CD4-positive, alpha-beta memory T cell (primary cell): ENCODE measurements at regions not wholly inside any gene's neighbourhood (a gene's known extent, or its start where the extent isn't known, plus 50 kb on each side); places are given as distances from the start of the nearest gene placed in this dataset.

Experiments
- CTCF ChIA-PET: fragments of 350-600 bp; sonication (Branson Sonifier 250); formaldehyde crosslinking; loops from one replicate; lab custom pipeline; 2021; ENCODE audit warnings: inconsistent platforms; ENCODE audit not compliant: partially characterized antibody; lab: Charles Lee
- POLR2A ChIA-PET: fragments of 350-600 bp; sonication (Branson Sonifier 250); formaldehyde crosslinking; loops from one replicate; lab custom pipeline; 2021; ENCODE audit not compliant: partially characterized antibody; lab: Charles Lee
- DNase-seq, 5 donors: peaks; one replicate each; pipeline versions ENCODE4 v3.0.0 to v3.0.0-alpha.2; 2020 to 2022; ENCODE audit warnings: mixed read lengths in 1 of 5
- H3K27ac ChIP-seq: one replicate; pipeline ENCODE4 v1.7.0; 2013; ENCODE audit warnings: low read depth, low read length
- H3K27me3 ChIP-seq: 2 replicates; pipeline ENCODE4 v1.7.0; 2013; ENCODE audit warnings: mild to moderate bottlenecking, low read length, moderate library complexity; ENCODE audit not compliant: insufficient read depth
- H3K36me3 ChIP-seq: 2 replicates; pipeline ENCODE4 v1.7.0; 2013; ENCODE audit warnings: mild to moderate bottlenecking, low read length, moderate library complexity; ENCODE audit not compliant: insufficient read depth
- H3K4me1 ChIP-seq: 2 replicates; pipeline ENCODE4 v1.7.0; 2013; ENCODE audit warnings: mild to moderate bottlenecking, low read length, moderate library complexity; ENCODE audit not compliant: insufficient read depth
- H3K4me3 ChIP-seq, 2 donors: one replicate each; pipeline ENCODE4 v1.7.0; 2013; ENCODE audit warnings: low read length in 2 of 2, mild to moderate bottlenecking in 1 of 2
- H3K9me3 ChIP-seq, 2 donors: one replicate each; pipeline ENCODE4 v1.7.0; 2013; ENCODE audit warnings: low read length in 2 of 2, control low read depth in 1 of 2; ENCODE audit not compliant: control insufficient read depth in 1 of 2
- H3K27ac Mint-ChIP-seq, 7 donors: one replicate each; pipeline ENCODE4 v1.8.0; 2020 to 2021; ENCODE audit warnings: mixed read lengths in 7 of 7, mild to moderate bottlenecking in 6 of 7, inconsistent platforms in 3 of 7, moderate library complexity in 3 of 7
- H3K27me3 Mint-ChIP-seq, 2 donors: one replicate each; pipeline ENCODE4 v1.8.0; 2020 to 2021; ENCODE audit warnings: mixed read lengths in 2 of 2
- H3K36me3 Mint-ChIP-seq, 2 donors: one replicate each; pipeline ENCODE4 v1.8.0; 2020 to 2021; ENCODE audit warnings: mixed read lengths in 2 of 2, inconsistent platforms in 1 of 2, mild to moderate bottlenecking in 1 of 2
- H3K4me1 Mint-ChIP-seq, 4 donors: one replicate each; pipeline ENCODE4 v1.8.0; 2020 to 2021; ENCODE audit warnings: mixed read lengths in 4 of 4, mild to moderate bottlenecking in 1 of 4
- H3K4me3 Mint-ChIP-seq, 8 donors: one replicate each; pipeline ENCODE4 v1.8.0; 2020 to 2021; ENCODE audit warnings: mixed read lengths in 8 of 8, mild to moderate bottlenecking in 7 of 8, moderate library complexity in 6 of 8, inconsistent platforms in 3 of 8
- H3K9me3 Mint-ChIP-seq, 8 donors: one replicate each; pipeline ENCODE4 v1.8.0; 2020 to 2021; ENCODE audit warnings: mixed read lengths in 8 of 8, mild to moderate bottlenecking in 5 of 8, inconsistent platforms in 3 of 8, moderate library complexity in 1 of 8
- intact Hi-C: fragments of 100-400 bp; cut with micrococcal nuclease; formaldehyde crosslinking; loops from one replicate; pipeline ENCODE4 v1.15.1; 2023

GRCh38 chr5:18043344-18043743 is 409.1 kb downstream of the TAF11L14 start:
- H3K4me3 ChIP-seq, result no peak overlapping the region

GRCh38 chr5:18048449-18048848 is 414.2 kb downstream of the TAF11L14 start:
- no peaks in the 10 kb centered on the region for H3K27me3 ChIP-seq
- DNase-seq, result no peak
- H3K4me1 ChIP-seq, result no peaks in the 10 kb centered on the region
- ChIA-PET CTCF (no interaction called here), POLR2A (no interaction called here)
- H3K27ac ChIP-seq, result no peak overlapping the region
- no peaks in the 10 kb centered on the region for H3K27me3 Mint-ChIP-seq
- H3K4me1 Mint-ChIP-seq, result no peaks in the 10 kb centered on the region
- peaks cover 0 to 11% (median 6%) of the 10 kb centered on the region in 8 donors for H3K9me3 Mint-ChIP-seq
- no peak overlapping the region for H3K4me3 Mint-ChIP-seq
- intact Hi-C loops, result no loop called here
- H3K9me3 ChIP-seq, result no peaks in the 10 kb centered on the region
- no peaks in the 10 kb centered on the region for H3K36me3 Mint-ChIP-seq
- H3K36me3 ChIP-seq, result no peaks in the 10 kb centered on the region
- no peak overlapping the region for H3K4me3 ChIP-seq
- H3K27ac Mint-ChIP-seq, result no peak overlapping the region

More at GRCh38 chr5:18043344-18043743, 409.1 kb downstream of the TAF11L14 start:
- Histone ChIP-seq H3K4me1 (no peaks in the 10 kb centered on the region), H3K27me3 (no peaks in the 10 kb centered on the region), H3K9me3 (no peaks in the 10 kb centered on the region), H3K27ac (no peak overlapping the region), H3K36me3 (no peaks in the 10 kb centered on the region)
- Mint-ChIP-seq H3K36me3 (no peaks in the 10 kb centered on the region), H3K4me1 (no peaks in the 10 kb centered on the region), H3K27me3 (no peaks in the 10 kb centered on the region), H3K4me3 (no peak overlapping the region), H3K9me3 (peaks cover 0 to 8% (median 3%) of the 10 kb centered on the region in 8 donors), H3K27ac (no peak overlapping the region)
- ChIA-PET CTCF (no interaction called here), POLR2A (no interaction called here)
- intact Hi-C loops, result no loop called here
- no peak for DNase-seq

GRCh38 chr5:18050345-18050744 is 416.1 kb downstream of the TAF11L14 start:
- Histone ChIP-seq H3K27me3 (no peaks in the 10 kb centered on the region), H3K36me3 (no peaks in the 10 kb centered on the region), H3K9me3 (no peaks in the 10 kb centered on the region), H3K4me3 (no peak overlapping the region), H3K4me1 (no peaks in the 10 kb centered on the region), H3K27ac (no peak overlapping the region)
- DNase-seq, result no peak
- CTCF ChIA-PET, result no interaction called here
- H3K4me1 Mint-ChIP-seq, result no peaks in the 10 kb centered on the region
- H3K9me3 Mint-ChIP-seq, result peaks cover 4 to 16% (median 6%) of the 10 kb centered on the region in 8 donors
- POLR2A ChIA-PET, result no interaction called here
- no peaks in the 10 kb centered on the region for H3K36me3 Mint-ChIP-seq
- H3K4me3 Mint-ChIP-seq, result no peak overlapping the region
- intact Hi-C loops, result no loop called here
- H3K27me3 Mint-ChIP-seq, result no peaks in the 10 kb centered on the region
- no peak overlapping the region for H3K27ac Mint-ChIP-seq

- ChIA-PET CTCF (no interaction called here), POLR2A (no interaction called here)
- no peaks in the 10 kb centered on the region for H3K27me3 ChIP-seq
- no peaks in the 10 kb centered on the region for H3K36me3 ChIP-seq
- Mint-ChIP-seq H3K4me3 (no peak overlapping the region), H3K27ac (no peak overlapping the region), H3K36me3 (no peaks in the 10 kb centered on the region), H3K27me3 (no peaks in the 10 kb centered on the region), H3K4me1 (no peaks in the 10 kb centered on the region), H3K9me3 (peaks cover 4 to 16% (median 9%) of the 10 kb centered on the region in 8 donors)
- H3K27ac ChIP-seq, result no peak overlapping the region
- no peaks in the 10 kb centered on the region for H3K9me3 ChIP-seq
- no peak overlapping the region for H3K4me3 ChIP-seq
- intact Hi-C loops, result no loop called here
- no peak for DNase-seq
- H3K4me1 ChIP-seq, result no peaks in the 10 kb centered on the region
These were observed 416.5 kb downstream of the TAF11L14 start for GRCh38 chr5:18050776-18051175.

GRCh38 chr5:18051953-18052352 is 417.7 kb downstream of the TAF11L14 start:
- no peaks in the 10 kb centered on the region for H3K27me3 Mint-ChIP-seq
- H3K4me3 ChIP-seq, result no peak overlapping the region
- no peaks in the 10 kb centered on the region for H3K9me3 ChIP-seq
- H3K36me3 ChIP-seq, result no peaks in the 10 kb centered on the region
- intact Hi-C loops, result no loop called here
- H3K4me3 Mint-ChIP-seq, result no peak overlapping the region
- ChIA-PET POLR2A (no interaction called here), CTCF (no interaction called here)
- H3K27me3 ChIP-seq, result no peaks in the 10 kb centered on the region
- no peak for DNase-seq
- H3K27ac Mint-ChIP-seq, result no peak overlapping the region
- no peaks in the 10 kb centered on the region for H3K4me1 ChIP-seq
- H3K4me1 Mint-ChIP-seq, result no peaks in the 10 kb centered on the region
- no peaks in the 10 kb centered on the region for H3K36me3 Mint-ChIP-seq
- no peak overlapping the region for H3K27ac ChIP-seq
- peaks cover 4 to 19% (median 7%) of the 10 kb centered on the region in 8 donors for H3K9me3 Mint-ChIP-seq

- Histone ChIP-seq H3K9me3 (no peaks in the 10 kb centered on the region), H3K4me3 (no peak overlapping the region), H3K36me3 (no peaks in the 10 kb centered on the region), H3K4me1 (no peaks in the 10 kb centered on the region), H3K27me3 (no peaks in the 10 kb centered on the region), H3K27ac (no peak overlapping the region)
- no peaks in the 10 kb centered on the region for H3K27me3 Mint-ChIP-seq
- peaks cover 4 to 16% (median 7%) of the 10 kb centered on the region in 8 donors for H3K9me3 Mint-ChIP-seq
- ChIA-PET CTCF (no interaction called here), POLR2A (no interaction called here)
- H3K4me3 Mint-ChIP-seq, result no peak overlapping the region
- no peaks in the 10 kb centered on the region for H3K36me3 Mint-ChIP-seq
- H3K27ac Mint-ChIP-seq, result no peak overlapping the region
- no peaks in the 10 kb centered on the region for H3K4me1 Mint-ChIP-seq
- DNase-seq, result no peak
- intact Hi-C loops, result no loop called here
These were observed 418.3 kb downstream of the TAF11L14 start for GRCh38 chr5:18052569-18052968.

GRCh38 chr5:18057725-18058124 is 423.5 kb downstream of the TAF11L14 start:
- POLR2A ChIA-PET, result no interaction called here
- H3K27ac ChIP-seq, result no peak overlapping the region
- H3K27me3 ChIP-seq, result no peaks in the 10 kb centered on the region
- Mint-ChIP-seq H3K9me3 (peaks cover 0 to 19% (median 6%) of the 10 kb centered on the region in 8 donors), H3K4me3 (no peak overlapping the region), H3K4me1 (no peaks in the 10 kb centered on the region), H3K27me3 (no peaks in the 10 kb centered on the region), H3K27ac (no peak overlapping the region), H3K36me3 (no peaks in the 10 kb centered on the region)
- H3K9me3 ChIP-seq, result no peaks in the 10 kb centered on the region
- H3K4me1 ChIP-seq, result no peaks in the 10 kb centered on the region
- no peaks in the 10 kb centered on the region for H3K36me3 ChIP-seq
- intact Hi-C loops, result no loop called here
- CTCF ChIA-PET, result no interaction called here
- no peak for DNase-seq
- no peak overlapping the region for H3K4me3 ChIP-seq

GRCh38 chr5:18067615-18068014 is 433.4 kb downstream of the TAF11L14 start:
- no peak for DNase-seq
- Mint-ChIP-seq H3K27me3 (no peaks in the 10 kb centered on the region), H3K4me3 (no peak overlapping the region), H3K9me3 (peaks cover 2 to 15% (median 5%) of the 10 kb centered on the region in 8 donors), H3K27ac (no peak overlapping the region), H3K4me1 (no peaks in the 10 kb centered on the region), H3K36me3 (no peaks in the 10 kb centered on the region)
- H3K27ac ChIP-seq, result no peak overlapping the region
- no peaks in the 10 kb centered on the region for H3K9me3 ChIP-seq
- H3K4me1 ChIP-seq, result no peaks in the 10 kb centered on the region
- POLR2A ChIA-PET, result no interaction called here
- no peaks in the 10 kb centered on the region for H3K27me3 ChIP-seq
- intact Hi-C loops, result no loop called here
- no peaks in the 10 kb centered on the region for H3K36me3 ChIP-seq
- H3K4me3 ChIP-seq, result no peak overlapping the region
- CTCF ChIA-PET, result no interaction called here
